GM23248 (cell line): ENCODE measurements at regions not wholly inside any gene's neighbourhood (a gene's known extent, or its start where the extent isn't known, plus 50 kb on each side); places are given as distances from the start of the nearest gene placed in this dataset.

Experiments used
- EZH2 ChIP-seq: fragments of 200-600 bp; sonication (generic); IDR thresholded peaks from 2 replicates; pipeline ENCODE4 v1.6.1; 2018; ENCODE audit warnings: antibody characterized with exemption, mild to moderate bottlenecking; ENCODE audit not compliant: insufficient read depth, poor library complexity, severe bottlenecking
- EZH2phosphoT487 ChIP-seq: fragments of 200-600 bp; sonication (generic); IDR thresholded peaks from 2 replicates; pipeline ENCODE4 v1.6.1; 2018; ENCODE audit warnings: antibody characterized with exemption, moderate library complexity, mild to moderate bottlenecking, low read depth; ENCODE audit not compliant: insufficient read depth

- TF ChIP-seq EZH2: no peak
- no peak for TF ChIP-seq EZH2phosphoT487
These were observed 521.0 kb upstream of the B3GALT2 start for GRCh38 chr1:193707271-193708021.
